Activated CD8-positive, alpha-beta memory T cell treated with anti-CD3 and anti-CD28 coated beads, Interleukin-2, amount 50 U/mL, for 1 hour (primary cell): ENCODE measurements at regions not wholly inside any gene's neighbourhood (a gene's known extent, or its start where the extent isn't known, plus 50 kb on each side); places are given as distances from the start of the nearest gene placed in this dataset.
"Not testable (repeated sequence)": the region's sequence is repeated elsewhere in the genome, so short reads cannot be mapped to it uniquely, and the experiment has no call there.

Experiments
- DNase-seq: peaks from one replicate; pipeline ENCODE4 v3.0.0-alpha.2; 2020; ENCODE audit errors: extremely low read depth

DNA sequence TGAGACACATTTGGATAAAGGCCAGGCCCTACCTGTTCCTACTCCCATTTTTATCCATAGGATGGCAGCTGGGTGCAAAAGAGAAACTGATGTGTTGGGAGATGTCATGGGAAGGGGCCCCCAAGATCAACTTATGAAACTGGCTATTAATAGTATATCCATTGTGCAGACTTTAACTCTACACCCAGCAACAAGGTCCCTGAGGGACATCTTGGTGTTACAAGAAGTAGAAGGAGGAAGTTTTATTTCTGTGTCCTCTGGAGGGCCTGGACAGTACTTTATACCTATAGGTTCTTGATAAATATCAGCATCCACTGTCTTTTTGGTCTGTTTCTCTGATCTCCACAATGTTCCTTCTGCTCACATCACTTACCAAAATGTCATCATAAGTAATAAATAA is 84.6 kb downstream of the BTG1 start:
- no peak for DNase-seq

DNA sequence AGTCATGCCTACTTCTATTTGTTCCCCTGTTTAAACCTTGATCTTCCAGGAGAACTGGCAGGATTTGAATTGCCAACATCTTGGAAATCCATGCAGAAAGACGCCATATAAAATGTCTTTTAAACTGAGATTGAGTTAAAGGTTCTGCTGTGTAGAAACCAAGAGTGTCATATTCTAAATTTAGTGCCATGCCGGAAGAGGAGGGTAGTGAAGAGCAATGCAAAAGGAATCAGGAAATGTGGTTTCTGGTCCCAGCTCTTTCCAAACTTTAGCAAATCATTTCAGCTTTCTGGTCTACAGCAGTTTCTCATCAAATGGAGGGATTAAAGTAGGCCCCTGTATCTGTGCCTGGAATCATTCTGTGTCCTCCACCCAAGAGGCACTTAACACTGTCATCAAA is 85.7 kb downstream of the BTG1 start:
- no peak for DNase-seq

DNA sequence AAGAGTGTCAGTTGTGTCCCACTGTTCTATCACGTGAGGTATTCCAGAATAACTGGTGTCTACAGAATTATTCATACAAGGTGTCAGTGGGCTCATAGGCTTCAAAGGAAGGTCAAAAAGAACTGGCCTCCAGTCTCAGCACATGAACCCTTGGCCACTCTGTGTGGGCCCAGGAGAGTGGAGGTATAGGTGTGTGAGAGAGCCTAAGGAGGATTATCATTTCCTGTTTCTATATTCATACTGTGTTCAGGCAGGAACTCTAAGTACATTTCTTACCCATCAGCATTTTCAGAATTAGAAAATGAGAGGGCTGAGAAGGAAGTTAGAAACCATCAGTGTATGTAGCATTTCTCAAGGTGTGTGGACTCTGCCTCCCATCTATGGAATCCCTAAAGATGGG is 87.0 kb downstream of the BTG1 start:
- no peak for DNase-seq

DNA sequence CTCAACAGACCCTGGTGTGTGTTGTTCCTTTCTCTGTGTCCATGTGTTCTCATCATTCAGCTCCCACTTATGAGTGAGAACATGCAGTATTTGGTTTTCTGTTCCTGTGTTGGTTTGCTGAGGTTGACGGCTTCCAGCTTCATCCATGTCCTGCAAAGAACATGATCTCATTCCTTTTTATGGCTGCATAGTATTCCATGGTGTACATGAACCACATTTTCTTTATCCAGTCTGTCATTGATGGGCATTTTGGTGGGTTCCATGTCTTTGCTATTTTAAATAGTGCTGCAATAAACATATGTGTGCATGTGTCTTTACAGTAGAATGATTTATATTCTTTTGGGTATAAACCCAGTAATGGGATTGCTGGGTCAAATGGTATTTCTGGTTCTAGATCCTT is 88.9 kb downstream of the BTG1 start:
- not testable (repeated sequence) for DNase-seq

DNA sequence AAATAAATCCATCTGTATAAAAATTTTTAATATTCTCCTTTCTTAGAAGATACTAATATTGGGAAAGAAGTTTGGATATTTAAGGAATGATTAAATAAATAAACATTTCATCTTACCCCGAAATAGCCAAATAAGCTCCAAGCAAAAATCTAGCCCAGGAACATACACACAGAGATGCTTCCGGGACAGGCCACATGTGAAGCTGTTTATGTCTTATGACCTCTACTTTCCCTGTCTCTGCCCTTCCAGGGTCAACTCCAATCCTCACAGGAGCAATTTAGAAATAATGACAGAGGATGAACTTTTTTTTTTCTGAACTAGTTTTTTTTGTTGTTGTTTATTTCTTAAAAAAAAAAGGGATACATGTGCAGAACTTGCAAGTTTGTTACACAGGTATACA is 89.4 kb downstream of the BTG1 start:
- no peak for DNase-seq

DNA sequence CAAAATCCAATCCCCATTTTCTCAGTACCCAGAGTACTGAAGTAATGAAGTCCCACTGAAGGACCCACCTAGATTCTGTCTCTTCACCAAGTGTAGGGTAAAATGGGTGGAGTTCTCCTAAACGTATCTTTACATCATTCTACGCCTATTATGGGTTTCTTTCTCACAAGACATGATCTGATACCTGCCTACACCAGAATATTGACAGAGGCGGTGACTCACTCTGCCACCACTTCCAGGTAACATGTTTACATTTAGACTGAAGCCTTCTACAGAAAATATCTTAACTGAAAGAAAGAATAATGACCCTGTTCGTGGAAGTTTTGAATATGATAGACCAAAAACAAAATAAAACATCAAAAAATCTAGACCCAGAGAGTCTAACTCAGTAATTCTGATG is 89.8 kb downstream of the BTG1 start:
- peak; percentile 40 for DNase-seq

DNA sequence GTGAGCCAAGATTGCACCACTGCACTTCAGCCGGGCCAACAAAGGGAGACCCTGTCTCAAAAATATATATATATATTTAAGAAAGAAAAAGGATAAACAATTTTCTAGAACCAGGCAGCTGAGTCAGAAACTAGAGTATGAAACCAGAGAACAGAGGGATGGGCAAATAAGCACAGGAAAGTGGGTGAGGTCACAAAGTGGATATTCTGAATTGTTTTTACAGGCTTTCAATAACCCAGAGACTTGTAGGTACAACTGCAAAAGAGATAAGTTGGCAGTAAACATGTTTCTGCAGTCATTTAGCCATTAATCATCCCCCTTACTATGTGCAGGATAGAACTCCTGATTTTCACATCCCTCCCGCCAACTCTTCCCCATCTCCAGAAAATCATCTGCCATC is 94.2 kb downstream of the BTG1 start:
- DNase-seq, result no peak

DNA sequence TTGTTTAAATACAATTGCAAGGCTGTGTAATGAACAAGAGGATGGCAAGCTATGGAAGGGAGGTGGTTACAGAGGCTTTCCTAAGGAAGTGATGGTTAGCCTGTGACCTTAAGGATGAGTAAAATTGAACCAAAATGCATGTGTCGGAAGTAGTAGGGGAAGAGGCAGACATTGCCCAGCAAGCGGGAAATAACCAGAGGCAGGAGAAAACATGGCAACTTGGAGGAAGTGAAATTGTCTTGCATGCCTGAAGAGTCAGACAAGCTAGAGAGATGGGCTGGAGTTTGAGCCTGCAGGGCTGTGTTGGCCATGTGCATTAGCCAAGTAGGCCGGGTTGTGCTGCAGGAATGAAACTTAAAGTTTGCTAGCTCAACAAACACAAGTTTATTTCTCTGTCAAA is 96.2 kb downstream of the BTG1 start:
- DNase-seq, result no peak

DNA sequence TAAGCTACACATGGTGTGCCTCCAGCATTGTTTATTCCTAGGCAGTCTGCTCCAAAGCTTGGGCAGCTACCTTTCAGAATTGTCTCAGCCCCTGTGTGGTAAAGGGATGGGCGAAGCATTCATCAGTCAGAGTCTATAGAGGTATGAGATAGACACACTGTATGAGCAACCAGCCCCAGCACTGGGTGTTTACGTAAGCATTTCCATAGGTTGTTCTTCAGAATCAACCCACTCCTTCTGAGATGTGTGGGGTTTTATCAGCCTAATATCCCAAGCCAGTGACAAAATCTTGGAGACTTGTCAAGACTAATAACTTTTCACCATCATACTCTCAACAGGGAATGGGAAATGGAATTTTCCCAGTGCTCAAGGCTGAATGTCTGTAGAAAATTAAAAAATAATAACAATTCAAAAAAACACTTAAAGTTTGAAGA is 98.2 kb downstream of the BTG1 start:
- no peak for DNase-seq

DNA sequence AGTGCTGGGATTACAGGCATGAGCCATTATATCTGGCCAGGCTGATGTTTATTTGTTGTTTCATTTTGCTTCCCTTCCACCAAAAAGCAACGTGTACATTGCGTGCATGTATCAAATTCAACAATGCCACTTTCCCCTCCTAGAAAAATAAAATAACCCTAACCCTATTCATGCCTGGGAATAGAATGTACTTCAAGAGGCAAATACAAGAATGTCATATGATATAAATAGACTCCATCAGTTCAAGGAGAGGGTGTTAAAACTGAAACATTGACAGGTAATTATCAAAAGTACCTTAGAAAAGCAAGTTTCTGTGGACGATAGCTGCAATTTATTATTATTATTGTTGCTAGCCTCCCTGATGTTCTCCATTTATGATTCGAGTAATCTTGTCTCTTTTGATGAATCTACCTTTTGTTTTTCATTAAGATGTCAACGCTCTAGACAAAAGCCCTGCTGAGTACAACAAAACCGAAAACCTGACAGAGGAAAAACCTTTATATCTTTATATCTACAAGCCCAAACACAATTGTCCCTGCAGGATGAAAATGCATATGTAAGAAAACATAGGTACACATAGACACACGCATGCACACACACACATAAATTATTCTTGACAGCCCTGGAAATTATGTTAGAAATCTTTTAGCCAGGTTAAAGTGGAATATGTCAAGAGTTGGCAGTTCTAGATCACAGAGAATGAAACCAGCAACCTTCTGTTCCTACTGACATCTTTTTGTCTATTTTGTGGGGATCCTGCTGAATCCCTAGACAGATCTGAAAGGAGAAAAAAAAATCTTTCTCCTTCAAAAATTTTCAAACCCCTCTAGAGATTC is 98.9 kb downstream of the BTG1 start:
- no peak for DNase-seq

DNA sequence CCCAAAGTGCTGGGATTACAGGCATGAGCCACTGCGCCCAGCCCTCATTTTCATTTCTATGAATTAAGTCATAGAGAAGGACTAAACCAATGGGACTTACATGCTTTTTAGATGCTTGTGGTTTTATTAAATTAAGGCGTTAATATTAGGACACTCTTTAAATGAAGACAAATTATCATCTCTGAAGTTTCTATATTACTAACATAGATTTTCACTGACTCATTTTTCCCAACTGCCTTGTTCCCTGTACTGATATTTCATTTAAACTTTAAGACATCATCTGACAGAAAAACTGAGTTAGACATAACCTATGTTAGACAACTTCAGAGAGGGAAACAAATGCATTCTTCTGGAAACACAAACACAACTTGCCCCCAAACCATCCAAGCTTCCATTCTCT is 99.8 kb downstream of the BTG1 start:
- DNase-seq, result no peak

DNA sequence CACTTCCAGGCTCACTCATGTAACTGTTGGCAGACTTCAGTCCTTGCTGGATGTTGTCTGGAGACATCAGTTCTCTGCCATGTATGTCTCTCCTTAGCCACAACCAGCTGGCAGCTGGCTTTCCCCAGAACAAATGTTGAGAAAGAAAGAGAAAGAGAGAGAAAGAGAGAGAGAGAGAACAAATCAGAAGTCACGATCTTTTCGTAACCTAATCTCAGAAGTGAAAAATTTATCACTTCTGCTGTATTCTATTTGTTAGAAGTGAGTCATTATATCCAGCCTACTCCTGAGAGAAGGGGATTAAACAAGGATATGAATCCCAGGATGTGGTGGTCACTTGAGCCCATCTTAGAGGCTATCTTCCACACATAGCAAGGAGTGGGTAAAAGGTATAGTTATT is 101.2 kb downstream of the BTG1 start:
- no peak for DNase-seq

DNA sequence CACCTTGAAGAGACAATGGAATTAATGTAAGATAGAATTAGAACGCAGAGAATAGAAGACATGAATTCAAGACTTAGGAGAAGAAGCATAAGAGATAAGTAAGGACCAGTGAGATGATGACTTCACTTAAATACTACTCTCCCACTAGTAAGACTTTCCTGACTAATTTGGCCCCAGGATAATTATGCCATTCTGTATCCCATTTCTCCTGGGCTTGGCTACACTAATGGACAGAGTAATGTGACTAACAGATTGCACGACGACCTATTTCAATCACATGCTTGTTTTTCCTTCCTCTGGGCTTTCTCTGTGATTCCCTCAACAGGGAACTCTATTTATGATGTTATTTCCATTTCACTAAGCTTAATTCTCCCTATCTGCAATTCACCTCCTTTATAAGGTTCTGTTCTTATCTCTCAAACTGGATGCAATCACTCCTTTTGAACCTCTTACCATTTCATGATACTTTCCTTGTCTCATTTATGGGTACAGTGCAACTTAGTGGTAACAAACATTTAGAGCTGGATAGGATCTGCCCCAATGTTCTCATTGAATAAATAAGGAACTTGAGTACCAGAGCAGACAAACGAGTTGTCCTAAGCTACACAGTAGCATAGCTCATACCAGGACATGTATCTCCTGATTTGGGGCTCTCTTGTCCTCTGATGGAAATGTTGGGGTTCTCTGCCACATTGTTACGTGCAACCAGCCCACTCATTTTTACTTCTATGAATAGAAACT is 102.7 kb downstream of the BTG1 start:
- DNase-seq, result no peak

DNA sequence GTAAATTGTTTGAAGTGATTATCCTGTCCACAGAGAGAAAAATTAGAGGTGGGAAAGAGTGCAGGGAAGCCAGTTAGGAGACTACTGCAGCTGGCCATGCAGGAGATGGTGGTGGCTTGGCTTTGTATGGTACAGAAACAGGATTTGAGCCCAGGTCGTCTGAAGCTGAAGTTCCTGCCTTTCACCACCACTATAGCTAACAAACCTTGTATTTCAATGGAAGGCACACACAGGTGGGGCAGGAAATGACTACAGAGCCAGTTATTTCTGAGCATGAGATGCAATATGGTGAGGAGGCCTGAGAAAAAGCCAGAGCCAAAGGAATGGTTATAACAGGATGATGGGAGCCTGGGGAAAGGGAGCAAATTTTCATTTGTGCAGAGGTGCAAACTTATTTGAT is 103.9 kb downstream of the BTG1 start:
- DNase-seq, result no peak

DNA sequence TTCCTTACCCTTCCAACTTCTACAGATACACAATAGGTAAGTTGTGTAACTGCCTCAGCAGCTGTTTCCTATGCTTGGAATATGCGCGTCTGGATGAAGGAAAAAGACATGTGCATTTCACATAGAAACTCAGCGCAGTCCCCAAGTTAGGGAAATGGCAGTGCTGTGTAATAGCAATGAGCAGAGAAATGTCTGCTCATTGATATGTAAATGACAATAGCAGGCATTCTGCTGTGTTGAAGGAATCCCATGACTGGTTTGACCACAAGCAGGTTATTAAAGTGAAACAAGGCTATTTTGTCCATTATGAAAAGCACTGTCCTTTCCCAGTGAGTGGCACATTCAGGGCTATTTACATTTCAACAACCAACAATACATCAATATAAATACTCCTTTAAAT is 106.6 kb downstream of the BTG1 start:
- no peak for DNase-seq

DNA sequence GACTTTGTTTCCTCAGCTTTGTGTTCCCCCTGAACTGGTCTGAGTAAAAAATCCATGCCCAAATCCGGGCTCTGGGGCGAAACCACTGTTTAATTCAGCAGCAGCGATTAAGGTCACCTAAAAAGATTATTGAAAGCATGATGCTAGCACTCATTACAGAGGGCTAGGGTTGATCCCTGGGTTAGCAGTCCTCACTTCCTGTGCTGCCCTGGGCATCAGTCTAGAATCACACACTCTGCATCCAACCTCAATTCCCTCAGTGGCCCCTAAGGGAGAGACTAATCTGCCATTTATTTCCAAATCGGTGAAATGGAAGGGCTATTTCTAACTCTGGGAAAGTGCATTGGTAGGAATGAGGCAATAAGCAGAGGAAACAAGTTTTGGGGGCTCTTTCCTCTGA is 107.2 kb downstream of the BTG1 start:
- no peak for DNase-seq

DNA sequence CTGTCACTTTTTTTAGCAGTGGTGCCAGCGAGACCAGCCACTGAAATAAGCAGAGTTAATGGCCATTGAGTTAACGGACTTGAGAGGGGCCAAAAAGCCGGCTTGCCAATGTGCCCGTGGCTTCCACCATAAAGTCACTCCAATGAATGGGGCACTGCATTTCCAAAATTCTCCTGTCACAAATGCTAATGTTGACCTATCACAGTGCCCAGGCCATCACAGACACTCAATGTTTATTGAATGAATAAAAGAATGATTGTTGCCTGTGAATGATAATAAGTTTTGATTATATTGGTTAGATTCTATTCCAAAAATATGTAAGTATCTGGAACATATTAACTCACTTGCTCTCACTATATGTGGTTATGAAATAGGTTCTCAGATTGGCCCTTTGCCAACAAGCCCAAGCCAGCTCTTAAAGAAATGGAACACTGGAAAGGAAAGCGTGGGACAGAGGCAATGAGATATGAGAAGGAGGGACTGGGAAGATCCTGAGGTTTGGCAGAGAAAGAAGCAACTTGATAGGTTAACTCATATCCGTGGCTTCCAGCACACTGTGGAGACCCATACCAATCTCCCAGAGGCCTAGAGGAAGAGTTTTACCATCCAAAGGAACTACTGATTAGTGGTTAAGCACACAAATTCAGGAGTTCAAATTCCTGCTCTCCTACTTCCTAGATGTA is 108.7 kb downstream of the BTG1 start:
- DNase-seq, result no peak

DNA sequence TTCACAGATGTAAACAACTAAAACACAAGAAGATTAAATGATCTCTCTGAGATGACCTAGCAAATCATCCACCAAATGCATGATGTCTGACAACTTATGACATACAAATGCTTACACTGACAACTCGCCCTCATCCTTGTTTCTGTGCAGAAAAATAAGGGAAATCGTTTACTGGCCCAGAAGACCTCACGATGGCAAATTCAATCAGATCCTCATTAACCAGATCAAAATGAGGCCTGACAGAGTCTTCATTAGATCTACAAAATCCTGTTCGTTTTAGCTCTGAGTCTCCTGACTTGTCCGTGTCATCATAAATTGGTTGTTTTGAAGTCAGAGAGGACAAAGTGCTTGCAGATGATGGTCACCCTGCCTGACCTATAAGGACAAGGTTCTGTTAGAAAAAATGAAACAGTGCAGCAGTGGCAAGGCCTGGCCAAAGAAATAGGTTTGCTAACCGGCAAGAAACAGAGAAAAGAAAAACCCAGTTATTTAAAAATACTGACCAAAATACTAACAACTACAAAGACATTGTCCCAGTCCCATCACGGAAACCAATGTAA is 109.5 kb downstream of the BTG1 start:
- DNase-seq, result no peak

DNA sequence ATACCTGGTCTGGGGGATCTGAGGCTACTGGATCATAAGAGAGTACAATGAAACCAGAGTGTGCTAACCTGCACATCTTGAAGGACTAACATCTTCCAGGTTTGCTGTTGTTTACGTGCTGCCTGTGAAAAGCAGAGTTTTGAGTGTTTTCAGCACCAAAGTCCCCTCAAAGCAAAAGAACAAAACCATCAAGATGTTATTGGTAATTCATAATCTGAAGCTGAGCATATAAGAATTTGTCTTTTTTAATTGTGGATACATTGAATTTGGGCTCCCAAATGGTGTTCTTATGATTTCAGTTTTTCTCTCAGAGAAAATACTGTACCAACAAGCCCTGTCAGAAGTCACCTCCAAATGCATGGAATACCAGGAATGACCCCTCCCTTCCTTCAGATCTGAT is 110.2 kb downstream of the BTG1 start:
- DNase-seq, result no peak

DNA sequence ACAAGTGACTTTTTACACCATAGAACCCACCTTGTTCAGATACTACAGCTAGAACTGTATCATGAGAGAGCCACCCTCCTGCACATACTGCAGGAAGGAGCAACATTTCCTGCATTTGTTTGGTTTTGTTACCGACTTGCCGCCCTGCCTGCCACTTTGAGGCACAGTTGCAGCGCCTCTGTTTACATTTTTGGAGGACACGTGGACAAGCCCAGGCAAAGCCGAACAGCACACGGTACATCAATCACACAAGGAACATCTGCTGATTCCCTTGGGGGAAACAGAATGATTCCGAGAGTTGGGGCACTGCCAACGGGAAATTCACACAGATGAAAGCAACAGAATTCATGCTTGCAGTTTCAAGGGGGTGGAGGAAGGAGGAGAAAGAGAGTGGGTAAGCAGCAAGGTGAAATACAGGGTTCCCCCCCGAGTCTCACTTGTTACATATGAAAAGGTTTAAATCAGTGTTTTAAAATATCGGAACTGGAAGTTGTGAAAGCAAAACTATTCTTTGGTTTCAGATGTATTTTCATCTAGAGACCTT is 110.7 kb downstream of the BTG1 start:
- no peak for DNase-seq

DNA sequence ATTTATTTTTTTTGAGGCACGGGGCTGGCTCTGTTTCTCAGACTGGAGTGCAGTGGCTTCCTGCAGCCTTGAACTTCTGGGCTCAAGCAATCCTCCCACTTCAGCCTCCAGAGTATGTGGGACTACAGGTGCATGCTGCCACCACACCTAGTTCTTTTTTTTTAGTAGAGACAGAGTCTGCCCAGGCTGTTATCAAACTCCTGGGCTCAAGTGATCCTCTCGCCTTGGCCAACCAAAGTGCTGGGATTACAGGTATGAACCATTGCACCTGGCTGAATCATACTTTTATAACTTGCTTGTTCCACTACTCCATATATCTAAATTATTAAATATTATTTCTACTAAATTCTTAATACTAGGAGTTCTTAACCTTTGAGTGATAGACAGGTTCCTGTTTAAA is 111.6 kb downstream of the BTG1 start:
- no peak for DNase-seq

DNA sequence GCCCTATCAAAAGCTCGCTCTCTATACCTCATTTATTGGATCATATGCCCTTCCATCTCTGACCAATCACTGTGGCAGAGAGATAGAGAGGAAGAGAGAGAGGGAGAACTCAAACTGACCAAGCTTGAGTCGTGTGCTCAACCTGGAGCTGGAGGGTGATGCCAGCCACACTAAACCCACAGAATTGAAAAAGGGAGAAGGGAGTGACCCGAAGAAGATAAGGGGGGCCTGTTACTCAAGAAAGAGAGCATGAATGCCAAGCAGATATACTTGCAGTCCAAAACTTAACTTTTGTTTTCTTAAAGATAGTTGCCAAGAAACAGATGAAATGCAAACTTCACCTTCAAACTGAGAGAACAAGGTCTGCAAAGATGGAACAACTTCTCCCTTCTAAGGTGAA is 112.7 kb downstream of the BTG1 start:
- no peak for DNase-seq
